GM18867 (cell line): ENCODE measurements at regions not wholly inside any gene's neighbourhood (a gene's known extent, or its start where the extent isn't known, plus 50 kb on each side); places are given as distances from the start of the nearest gene placed in this dataset.
"Not testable (repeated sequence)": the region's sequence is repeated elsewhere in the genome, so short reads cannot be mapped to it uniquely, and the experiment has no call there.

Experiments used
- ATAC-seq: cut with Tn5 transposase; IDR thresholded peaks from one replicate; pipeline ENCODE4 v1.9.1; 2021; ENCODE audit warnings: mild to moderate bottlenecking, moderate library complexity; ENCODE audit not compliant: unreplicated experiment

- ATAC-seq = not testable (repeated sequence)
These were observed 105.5 kb downstream of the ZBTB18 start for GRCh38 chr1:244156617-244157016.

- ATAC-seq = no peak
These were observed 106.8 kb downstream of the ZBTB18 start for GRCh38 chr1:244157731-244158438.

- no peak for ATAC-seq
These were observed 108.6 kb downstream of the ZBTB18 start for GRCh38 chr1:244159646-244160045.

GRCh38 chr1:244160455-244161235, 109.6 kb downstream of the ZBTB18 start:
- no peak for ATAC-seq

DNA sequence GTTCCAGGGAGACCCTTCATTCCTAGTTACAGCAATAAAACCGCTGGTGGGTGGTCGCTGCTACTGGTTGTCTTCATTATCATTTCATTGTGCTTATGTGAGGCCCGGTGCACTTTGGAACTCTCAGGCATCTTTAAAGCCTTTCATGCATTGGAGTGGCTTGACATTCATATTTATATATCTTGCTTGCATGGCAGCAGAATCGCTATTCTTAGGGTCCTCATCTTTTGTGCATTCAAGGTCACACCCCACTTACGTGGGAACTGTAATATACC, 110.1 kb downstream of the ZBTB18 start:
- no peak for ATAC-seq

DNA sequence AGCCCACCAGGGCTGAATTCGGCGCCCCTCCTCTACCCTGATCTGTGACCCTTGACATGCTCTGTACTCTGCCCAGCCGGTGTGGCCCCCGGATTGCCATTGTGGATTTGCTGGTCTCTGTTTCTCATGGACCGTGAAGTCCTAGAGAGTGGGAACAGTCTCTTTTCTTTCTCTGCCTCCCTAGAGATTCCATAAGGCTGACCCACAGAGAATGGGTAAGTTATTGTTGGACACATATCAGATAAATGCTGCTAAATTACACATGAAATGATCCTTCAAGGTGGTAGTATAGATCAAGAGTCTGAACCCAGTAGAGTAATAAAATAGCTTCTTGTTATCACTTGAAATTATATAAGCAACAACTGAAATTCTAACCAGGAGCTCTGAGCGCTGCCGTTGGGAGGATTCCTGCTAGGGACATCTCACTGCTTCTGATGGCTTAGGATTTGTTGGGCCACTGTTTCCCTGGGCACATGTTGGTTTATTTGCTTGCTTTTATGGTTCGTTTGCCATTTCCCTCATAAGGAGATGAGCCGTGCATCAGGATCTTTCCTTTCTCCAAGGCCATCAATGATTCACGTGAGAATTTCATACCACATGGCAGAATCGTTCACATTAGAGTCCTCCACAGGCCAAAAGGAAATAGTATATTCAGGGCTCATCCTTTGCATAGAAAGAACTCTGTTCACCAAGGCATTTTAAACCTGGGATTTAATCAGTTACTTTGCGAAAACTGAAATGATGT, 111.9 kb downstream of the ZBTB18 start:
- ATAC-seq = no peak

DNA sequence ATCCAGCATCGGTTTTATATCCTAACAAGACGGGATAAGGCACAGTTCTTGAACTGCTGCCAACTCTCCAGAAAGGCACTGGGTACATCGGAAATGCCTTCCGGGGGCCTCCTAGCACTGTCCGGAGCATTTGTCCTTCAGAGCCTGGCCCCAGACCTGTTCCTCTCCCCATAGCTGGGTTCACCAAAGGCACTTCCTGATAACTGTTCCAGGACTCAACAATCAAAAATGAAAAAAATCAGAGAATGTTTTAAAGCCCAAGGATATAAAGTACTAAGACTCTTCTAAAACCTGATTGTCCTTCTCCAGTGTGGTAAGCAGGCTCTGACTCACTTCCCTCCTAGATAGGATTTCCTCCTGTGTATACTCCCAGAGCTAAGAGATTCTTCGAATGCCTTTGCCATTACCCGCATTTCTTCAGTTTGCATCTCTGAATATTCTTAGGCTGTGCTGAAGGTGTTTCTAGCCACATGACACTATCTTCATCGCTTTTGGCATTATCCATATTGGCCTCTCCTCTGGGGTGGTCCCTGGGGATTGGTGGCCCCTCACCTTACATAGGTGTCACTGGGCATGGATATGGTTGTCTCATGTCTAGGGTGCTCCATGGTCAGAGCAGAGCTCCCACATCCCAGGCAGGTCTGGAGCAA, 112.9 kb downstream of the ZBTB18 start:
- no peak for ATAC-seq

GRCh38 chr1:244164511-244164890, 113.4 kb downstream of the ZBTB18 start:
- no peak for ATAC-seq

GRCh38 chr1:244165021-244165420, 113.9 kb downstream of the ZBTB18 start:
- no peak for ATAC-seq

- no peak for ATAC-seq
These were observed 114.6 kb downstream of the ZBTB18 start for GRCh38 chr1:244165701-244166100.

GRCh38 chr1:244171241-244171985, 120.3 kb downstream of the ZBTB18 start:
- no peak for ATAC-seq

DNA sequence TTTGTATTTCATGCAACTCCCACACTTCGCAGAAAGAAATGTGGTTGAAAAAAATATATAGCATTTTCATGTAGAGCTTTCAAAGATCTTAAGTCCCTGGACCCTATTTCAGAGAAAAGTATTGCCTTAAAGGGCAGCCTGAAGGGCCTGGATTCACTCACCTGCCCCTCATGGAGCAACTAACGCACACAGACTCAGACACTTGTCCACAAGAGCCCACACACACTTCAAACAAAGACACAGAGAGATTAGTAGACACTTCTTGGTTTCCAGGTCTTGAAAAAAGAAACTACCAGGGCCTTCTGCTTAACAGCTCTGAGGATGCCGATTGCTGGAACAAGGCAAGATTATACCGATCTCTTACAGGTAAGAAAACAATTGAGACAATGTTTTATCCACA, 122.2 kb downstream of the ZBTB18 start:
- no peak for ATAC-seq

DNA sequence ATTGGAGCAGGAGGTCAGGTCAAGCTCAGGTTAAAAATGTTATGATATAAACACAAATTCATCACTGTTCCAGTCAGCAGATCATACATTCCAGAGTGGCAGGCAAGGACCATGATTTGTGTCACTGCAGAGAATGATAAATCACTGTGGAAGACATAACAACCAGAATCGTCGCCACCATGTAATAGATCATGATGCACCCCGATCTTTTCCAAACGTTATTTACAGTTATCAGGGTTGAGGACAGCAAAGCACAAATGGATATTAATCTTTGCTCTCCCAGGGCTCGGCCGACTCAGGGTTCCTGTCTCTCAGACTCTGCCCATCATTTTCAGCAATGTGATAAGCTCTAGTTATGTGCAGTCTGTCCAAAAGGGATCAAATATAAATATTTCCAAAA, 122.7 kb downstream of the ZBTB18 start:
- no peak for ATAC-seq

- no peak for ATAC-seq
These were observed 123.9 kb downstream of the ZBTB18 start for GRCh38 chr1:244174922-244175521.

DNA sequence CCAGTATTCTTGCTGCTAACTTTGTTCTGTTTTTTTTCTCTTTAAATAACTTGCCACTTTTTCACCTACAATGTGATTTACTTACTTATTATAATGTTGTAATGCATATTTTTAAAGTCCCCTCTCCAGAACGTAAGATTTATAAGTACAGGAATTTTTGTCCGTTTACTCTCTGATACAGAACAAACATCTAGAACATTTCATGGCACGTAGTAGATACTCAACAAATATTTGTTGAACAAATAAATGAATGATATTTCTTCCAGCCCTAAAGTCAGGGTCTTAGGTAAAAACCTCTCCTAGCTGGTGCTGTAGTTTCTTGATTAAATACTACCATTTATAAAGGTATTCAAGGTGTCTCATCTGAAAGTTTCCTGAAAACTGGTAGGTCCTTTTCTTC, 125.1 kb downstream of the ZBTB18 start:
- no peak for ATAC-seq

DNA sequence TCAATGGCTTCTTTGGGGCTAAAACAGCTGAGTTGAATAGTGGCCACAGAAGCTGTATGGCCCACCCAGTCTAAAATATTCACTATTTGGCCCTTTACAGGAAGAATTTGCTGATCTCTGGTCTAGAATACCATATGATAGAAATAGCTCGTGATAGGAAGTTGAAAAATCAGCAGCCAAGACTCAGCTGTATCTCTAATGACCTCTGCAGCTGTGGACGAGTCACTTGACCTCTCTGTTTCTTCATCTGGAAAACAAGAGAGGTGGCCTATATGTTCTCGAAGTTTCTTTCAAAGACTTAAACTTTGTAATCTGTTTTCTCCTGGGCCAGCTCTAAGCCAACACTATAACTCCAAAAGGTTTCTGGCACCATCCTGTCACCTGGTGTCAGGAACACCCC, 129.2 kb downstream of the ZBTB18 start:
- ATAC-seq = no peak

- ATAC-seq = no peak
These were observed 130.8 kb downstream of the ZBTB18 start for GRCh38 chr1:244181867-244182266.

DNA sequence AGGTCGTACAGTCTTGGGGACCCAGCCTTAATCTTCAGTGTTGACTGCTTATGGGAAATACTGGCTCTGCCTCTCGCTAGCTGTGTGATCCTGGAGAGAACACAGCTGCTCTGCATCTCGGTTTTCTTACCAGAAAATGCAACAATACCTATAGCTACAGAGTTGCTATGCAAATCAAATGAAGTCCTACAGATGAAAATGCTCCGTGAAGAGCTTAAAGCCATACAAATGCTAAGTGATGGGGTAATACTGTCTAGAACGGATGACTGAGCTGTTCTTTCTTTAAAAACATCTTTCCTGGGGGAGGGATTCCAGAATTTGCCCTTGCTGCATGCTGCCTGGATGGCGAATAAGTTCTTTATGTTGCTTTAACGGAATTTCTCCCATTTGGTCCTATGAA, 132.0 kb downstream of the ZBTB18 start:
- ATAC-seq = no peak

DNA sequence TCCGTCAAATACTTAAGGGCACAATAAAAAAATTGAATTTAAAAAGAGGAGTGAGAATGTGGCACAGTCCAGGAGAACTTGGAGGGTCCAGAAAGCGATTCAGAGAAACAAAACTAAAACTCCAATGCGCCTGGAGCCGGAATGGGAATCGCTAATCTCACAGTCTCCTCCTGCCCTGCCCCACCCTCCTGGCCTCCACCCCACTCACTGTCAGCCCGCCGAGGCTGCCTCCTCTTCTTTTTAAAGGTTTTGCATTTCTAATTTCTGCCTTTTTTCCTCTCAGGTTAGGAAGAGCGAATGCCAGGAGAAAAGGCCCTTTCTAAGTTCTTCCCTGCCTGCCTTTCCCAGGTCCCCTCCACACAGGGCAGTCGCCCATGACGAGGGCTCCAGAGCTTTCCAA, 135.3 kb downstream of the ZBTB18 start:
- no peak for ATAC-seq

DNA sequence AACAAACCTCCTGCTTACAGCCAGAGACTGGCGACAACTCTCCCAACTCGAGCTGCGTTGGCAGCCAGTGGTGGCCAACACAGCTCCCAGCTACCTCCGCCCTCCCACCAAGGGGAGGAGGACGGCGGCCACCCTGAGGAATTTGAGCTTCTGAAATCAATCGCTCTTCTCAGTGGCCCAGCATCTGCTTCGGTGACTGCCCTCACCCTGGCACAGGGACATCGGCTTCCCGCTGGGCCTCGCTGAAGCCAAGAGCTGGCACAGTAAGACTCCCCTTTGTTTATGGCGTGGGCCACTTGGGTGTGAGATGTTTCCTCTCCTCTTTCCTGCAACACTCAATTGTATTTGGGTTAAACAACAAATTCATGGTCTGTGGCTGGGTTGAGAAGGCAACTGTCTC, 136.2 kb downstream of the ZBTB18 start:
- no peak for ATAC-seq
